Sigmoid colon (tissue), 6 donors: ENCODE measurements at regions not wholly inside any gene's neighbourhood (a gene's known extent, or its start where the extent isn't known, plus 50 kb on each side); places are given as distances from the start of the nearest gene placed in this dataset.

ENCODE experiments used
- DNase-seq: peaks from one replicate; pipeline ENCODE4 v3.0.0-alpha.2; 2019
- H3K27ac ChIP-seq, 4 donors: fragments of 200-600 bp; sonication (generic); one replicate each; pipeline ENCODE4 v1.5.1; 2016 to 2019; ENCODE audit warnings: mild to moderate bottlenecking in 1 of 4
- H3K27me3 ChIP-seq, 3 donors: fragments of 200-600 bp; sonication (generic); one replicate each; pipeline ENCODE4 v1.5.1; 2019; ENCODE audit warnings: mild to moderate bottlenecking in 1 of 3
- H3K36me3 ChIP-seq, 4 donors: fragments of 200-600 bp; sonication (generic); one replicate each; pipeline ENCODE4 v1.5.1; 2016 to 2019
- H3K4me1 ChIP-seq, 4 donors: fragments of 200-600 bp; sonication (generic); one replicate each; pipeline ENCODE4 v1.5.1; 2017 to 2019
- H3K4me3 ChIP-seq, 4 donors: fragments of 200-600 bp; sonication (generic); one replicate each; pipeline ENCODE4 v1.5.1; 2017 to 2019; ENCODE audit warnings: mild to moderate bottlenecking in 2 of 4, moderate library complexity in 1 of 4
- H3K9me3 ChIP-seq, 4 donors: fragments of 200-600 bp in 3 of 4; sonication (generic) in 3 of 4; one replicate each; pipeline versions ENCODE4 v1.5.1 to v1.6.1; 2013 to 2019
- CTCF ChIP-seq, 4 experiments: fragments of 450-650 bp in 3 of 4; fragments of 200-600 bp in 1 of 4; IDR thresholded peaks; one replicate each; pipeline ENCODE4 v1.5.1; 2016 to 2019; ENCODE audit warnings: antibody characterized with exemption in 4 of 4, mild to moderate bottlenecking in 3 of 4, moderate library complexity in 2 of 4
- EP300 ChIP-seq, 4 donors: sonication (generic); formaldehyde crosslinking; IDR thresholded peaks; one replicate each; pipeline ENCODE4 v1.6.1; 2017; ENCODE audit warnings: antibody characterized with exemption in 4 of 4
- POLR2A ChIP-seq, 2 donors: fragments of 450-650 bp; IDR thresholded peaks; one replicate each; pipeline ENCODE4 v1.6.1; 2016; ENCODE audit warnings: antibody characterized with exemption in 2 of 2, mild to moderate bottlenecking in 2 of 2, moderate library complexity in 2 of 2
- POLR2AphosphoS5 ChIP-seq, 4 donors: sonication (generic); formaldehyde crosslinking; IDR thresholded peaks; one replicate each; pipeline ENCODE4 v1.6.1; 2017; ENCODE audit warnings: antibody characterized with exemption in 4 of 4
- WGBS, 2 donors: extraction: QIAGEN DNeasy Blood & Tissue Kit; methylation state at CpG; one replicate each; pipeline ENCODE4 v1.1.7; 2013; 5-methylcytosine and 5-hydroxymethylcytosine counted together
- intact Hi-C: fragments of 100-400 bp; cut with DNase I; formaldehyde crosslinking; loops from one replicate; pipeline ENCODE4 v1.15.1; 2023
- donor health status: healthy with polysubstance abuse.
- donor health status: healthy.

- no peaks in the 10 kb centered on the region for H3K27me3 ChIP-seq
- 40 to 84% methylated on average over 7 of the region's 7 CpGs for WGBS, 2 donors
- H3K4me1 ChIP-seq: no peaks in the 10 kb centered on the region
- TF ChIP-seq POLR2A (IDR thresholded peaks at IDR 0.05) (no peak), CTCF (IDR thresholded peaks at IDR 0.05) (no peak), POLR2AphosphoS5 (IDR thresholded peaks at IDR 0.05) (no peak), EP300 (IDR thresholded peaks at IDR 0.05) (no peak)
- no peaks in the 10 kb centered on the region for H3K9me3 ChIP-seq
- no peaks in the 10 kb centered on the region for H3K36me3 ChIP-seq
- no peak overlapping the region for H3K4me3 ChIP-seq
- intact Hi-C loops: no loop called here
- DNase-seq: no peak
- no peak overlapping the region for H3K27ac ChIP-seq
Measured at GRCh38 chrX:40449396-40449795, 131.4 kb upstream of the ATP6AP2 start.

- intact Hi-C loops: no loop called here
- 87 to 91% methylated on average over 6 of the region's 6 CpGs for WGBS, 2 donors
- H3K27me3 ChIP-seq: no peaks in the 10 kb centered on the region
- no peak for DNase-seq
- no peaks in the 10 kb centered on the region for H3K4me1 ChIP-seq
- no peaks in the 10 kb centered on the region for H3K9me3 ChIP-seq
- TF ChIP-seq CTCF (IDR thresholded peaks at IDR 0.05) (no peak), EP300 (IDR thresholded peaks at IDR 0.05) (no peak), POLR2A (IDR thresholded peaks at IDR 0.05) (no peak), POLR2AphosphoS5 (IDR thresholded peaks at IDR 0.05) (no peak)
- H3K27ac ChIP-seq: no peak overlapping the region
- H3K4me3 ChIP-seq: no peak overlapping the region
- no peaks in the 10 kb centered on the region for H3K36me3 ChIP-seq
Measured at GRCh38 chrX:40448793-40449192, 132.0 kb upstream of the ATP6AP2 start.

- H3K9me3 ChIP-seq: no peaks in the 10 kb centered on the region
- H3K27ac ChIP-seq: no peak overlapping the region
- 18 to 58% methylated on average over 6 of the region's 6 CpGs for WGBS, 2 donors
- TF ChIP-seq CTCF (IDR thresholded peaks at IDR 0.05) (no peak), POLR2A (IDR thresholded peaks at IDR 0.05) (no peak), POLR2AphosphoS5 (IDR thresholded peaks at IDR 0.05) (no peak)
- H3K36me3 ChIP-seq: no peaks in the 10 kb centered on the region
- H3K4me1 ChIP-seq: no peaks in the 10 kb centered on the region
- intact Hi-C loops: no loop called here
- no peaks in the 10 kb centered on the region for H3K27me3 ChIP-seq
- no peak overlapping the region for H3K4me3 ChIP-seq
- no peak for DNase-seq
Measured at GRCh38 chrX:40446921-40447320, 133.8 kb upstream of the ATP6AP2 start.

GRCh38 chrX:40445691-40446090, 135.1 kb upstream of the ATP6AP2 start:
- WGBS, 2 donors: 85 to 99% methylated on average over 3 of the region's 3 CpGs
- intact Hi-C loops: no loop called here
- H3K36me3 ChIP-seq: no peaks in the 10 kb centered on the region

More at GRCh38 chrX:40445691-40446090, 135.1 kb upstream of the ATP6AP2 start:
- DNase-seq: no peak
- no peaks in the 10 kb centered on the region for H3K4me1 ChIP-seq
- H3K4me3 ChIP-seq: no peak overlapping the region
- no peaks in the 10 kb centered on the region for H3K27me3 ChIP-seq
- no peaks in the 10 kb centered on the region for H3K9me3 ChIP-seq
- TF ChIP-seq CTCF (IDR thresholded peaks at IDR 0.05): no peak
- TF ChIP-seq POLR2A (IDR thresholded peaks at IDR 0.05): no peak
- TF ChIP-seq EP300 (IDR thresholded peaks at IDR 0.05): no peak
- no peak for TF ChIP-seq POLR2AphosphoS5 (IDR thresholded peaks at IDR 0.05)
- H3K27ac ChIP-seq: no peak overlapping the region
